ENCODE measurements at regions not wholly inside any gene's neighbourhood (a gene's known extent, or its start where the extent isn't known, plus 50 kb on each side); places are given as distances from the start of the nearest gene placed in this dataset.

DNA sequence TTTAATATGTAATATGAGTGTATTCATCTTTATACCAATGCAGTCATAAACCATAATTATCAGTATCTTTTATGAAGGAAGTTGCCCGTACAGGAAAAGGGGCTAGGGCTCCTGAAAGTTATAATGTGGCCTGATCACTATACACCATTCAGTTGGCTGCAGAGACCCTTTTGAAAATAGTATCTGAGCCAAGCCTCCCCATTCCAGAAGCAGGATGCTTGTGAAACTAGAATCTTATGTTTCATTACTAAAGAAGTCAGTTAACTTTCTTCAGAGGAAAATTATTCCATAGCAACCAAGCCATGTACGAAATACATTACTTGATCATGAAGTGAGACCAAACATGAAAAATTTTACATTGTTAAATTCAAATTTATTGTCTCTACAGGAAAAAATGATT, 251.5 kb upstream of the TCF21 start:
- TF ChIP-seq PRPF4 (IDR thresholded peaks at IDR 0.05; ENCODE audit: low read depth, low read length, poor library complexity, severe bottlenecking) (no peak), RAD51 (IDR thresholded peaks at IDR 0.05; ENCODE audit: borderline replicate concordance) (no peak), GTF2F1 (IDR thresholded peaks at IDR 0.05; ENCODE audit: low read length) (no peak), POLR2AphosphoS2 (IDR thresholded peaks at IDR 0.05; ENCODE audit: low read depth, low read length) (no peak), TCF7L2 (IDR thresholded peaks at IDR 0.05; ENCODE audit: low read depth, low read length) (no peak), ZNF747 (CRISPR knock-in tag; IDR thresholded peaks at IDR 0.05; ENCODE audit: borderline replicate concordance) (no peak)
- TF ChIP-seq, protein P1, sequence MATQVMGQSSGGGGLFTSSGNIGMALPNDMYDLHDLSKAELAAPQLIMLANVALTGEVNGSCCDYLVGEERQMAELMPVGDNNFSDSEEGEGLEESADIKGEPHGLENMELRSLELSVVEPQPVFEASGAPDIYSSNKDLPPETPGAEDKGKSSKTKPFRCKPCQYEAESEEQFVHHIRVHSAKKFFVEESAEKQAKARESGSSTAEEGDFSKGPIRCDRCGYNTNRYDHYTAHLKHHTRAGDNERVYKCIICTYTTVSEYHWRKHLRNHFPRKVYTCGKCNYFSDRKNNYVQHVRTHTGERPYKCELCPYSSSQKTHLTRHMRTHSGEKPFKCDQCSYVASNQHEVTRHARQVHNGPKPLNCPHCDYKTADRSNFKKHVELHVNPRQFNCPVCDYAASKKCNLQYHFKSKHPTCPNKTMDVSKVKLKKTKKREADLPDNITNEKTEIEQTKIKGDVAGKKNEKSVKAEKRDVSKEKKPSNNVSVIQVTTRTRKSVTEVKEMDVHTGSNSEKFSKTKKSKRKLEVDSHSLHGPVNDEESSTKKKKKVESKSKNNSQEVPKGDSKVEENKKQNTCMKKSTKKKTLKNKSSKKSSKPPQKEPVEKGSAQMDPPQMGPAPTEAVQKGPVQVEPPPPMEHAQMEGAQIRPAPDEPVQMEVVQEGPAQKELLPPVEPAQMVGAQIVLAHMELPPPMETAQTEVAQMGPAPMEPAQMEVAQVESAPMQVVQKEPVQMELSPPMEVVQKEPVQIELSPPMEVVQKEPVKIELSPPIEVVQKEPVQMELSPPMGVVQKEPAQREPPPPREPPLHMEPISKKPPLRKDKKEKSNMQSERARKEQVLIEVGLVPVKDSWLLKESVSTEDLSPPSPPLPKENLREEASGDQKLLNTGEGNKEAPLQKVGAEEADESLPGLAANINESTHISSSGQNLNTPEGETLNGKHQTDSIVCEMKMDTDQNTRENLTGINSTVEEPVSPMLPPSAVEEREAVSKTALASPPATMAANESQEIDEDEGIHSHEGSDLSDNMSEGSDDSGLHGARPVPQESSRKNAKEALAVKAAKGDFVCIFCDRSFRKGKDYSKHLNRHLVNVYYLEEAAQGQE (IDR thresholded peaks at IDR 0.05; ENCODE audit: borderline replicate concordance in 1 of 2, low read depth in 1 of 2, low read length in 2 of 2), result no peak
- TF ChIP-seq, protein P2, sequence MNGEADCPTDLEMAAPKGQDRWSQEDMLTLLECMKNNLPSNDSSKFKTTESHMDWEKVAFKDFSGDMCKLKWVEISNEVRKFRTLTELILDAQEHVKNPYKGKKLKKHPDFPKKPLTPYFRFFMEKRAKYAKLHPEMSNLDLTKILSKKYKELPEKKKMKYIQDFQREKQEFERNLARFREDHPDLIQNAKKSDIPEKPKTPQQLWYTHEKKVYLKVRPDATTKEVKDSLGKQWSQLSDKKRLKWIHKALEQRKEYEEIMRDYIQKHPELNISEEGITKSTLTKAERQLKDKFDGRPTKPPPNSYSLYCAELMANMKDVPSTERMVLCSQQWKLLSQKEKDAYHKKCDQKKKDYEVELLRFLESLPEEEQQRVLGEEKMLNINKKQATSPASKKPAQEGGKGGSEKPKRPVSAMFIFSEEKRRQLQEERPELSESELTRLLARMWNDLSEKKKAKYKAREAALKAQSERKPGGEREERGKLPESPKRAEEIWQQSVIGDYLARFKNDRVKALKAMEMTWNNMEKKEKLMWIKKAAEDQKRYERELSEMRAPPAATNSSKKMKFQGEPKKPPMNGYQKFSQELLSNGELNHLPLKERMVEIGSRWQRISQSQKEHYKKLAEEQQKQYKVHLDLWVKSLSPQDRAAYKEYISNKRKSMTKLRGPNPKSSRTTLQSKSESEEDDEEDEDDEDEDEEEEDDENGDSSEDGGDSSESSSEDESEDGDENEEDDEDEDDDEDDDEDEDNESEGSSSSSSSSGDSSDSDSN (CRISPR knock-in tag; IDR thresholded peaks at IDR 0.05), result no peak
